Adrenal gland (tissue), 9 donors: ENCODE measurements at regions not wholly inside any gene's neighbourhood (a gene's known extent, or its start where the extent isn't known, plus 50 kb on each side); places are given as distances from the start of the nearest gene placed in this dataset.

Experiments used
- DNase-seq, 7 donors: peaks; one replicate each; pipeline ENCODE4 v3.0.0-alpha.2; 2019 to 2020
- H3K27ac ChIP-seq, 5 donors: fragments of 200-600 bp; sonication (generic) in 4 of 5; 1 replicate in 3 of 5; 2 replicates in 2 of 5; pipeline versions ENCODE4 v1.5.1 to v1.8.0; 2016 to 2020; ENCODE audit warnings: mild to moderate bottlenecking in 1 of 5
- H3K27me3 ChIP-seq: fragments of 200-600 bp; 2 replicates; pipeline ENCODE4 v1.8.0; 2021
- H3K36me3 ChIP-seq, 2 donors: fragments of 200-600 bp; replicated peaks in 1 of 2; 1 replicate in 1 of 2; 2 replicates in 1 of 2; pipeline versions ENCODE4 v1.5.1 to v1.8.0; 2018 to 2022
- H3K4me1 ChIP-seq, 2 donors: fragments of 200-600 bp; replicated peaks in 1 of 2; 1 replicate in 1 of 2; 2 replicates in 1 of 2; pipeline versions ENCODE4 v1.5.1 to v1.8.0; 2018 to 2021
- H3K4me3 ChIP-seq, 4 donors: fragments of 200-600 bp; sonication (generic) in 3 of 4; one replicate each; pipeline ENCODE4 v1.5.1; 2016 to 2018
- H3K9me3 ChIP-seq, 3 donors: fragments of 200-600 bp; sonication (generic) in 1 of 3; replicated peaks in 1 of 3; 1 replicate in 2 of 3; 2 replicates in 1 of 3; pipeline versions ENCODE4 v1.5.1 to v1.8.0; 2016 to 2021
- CTCF ChIP-seq, 6 experiments: fragments of 450-650 bp in 4 of 6; fragments of 200-600 bp in 2 of 6; sonication (generic) in 1 of 6; IDR thresholded peaks; 1 replicate in 5 of 6; 2 replicates in 1 of 6; pipeline versions ENCODE4 v1.5.1 to v1.8.0; 2016 to 2021; ENCODE audit warnings: antibody characterized with exemption in 6 of 6, mild to moderate bottlenecking in 2 of 6, moderate library complexity in 1 of 6
- POLR2A ChIP-seq, 2 donors: fragments of 450-650 bp; IDR thresholded peaks; one replicate each; pipeline ENCODE4 v1.6.1; 2017; ENCODE audit warnings: antibody characterized with exemption in 2 of 2, mild to moderate bottlenecking in 2 of 2, moderate library complexity in 1 of 2
- WGBS, 4 donors: extraction: QIAGEN DNeasy Blood & Tissue Kit in 2 of 4; methylation state at CpG; one replicate each; pipeline versions ENCODE4 v1.1.5 to v1.1.7; 2013 to 2017; 5-methylcytosine and 5-hydroxymethylcytosine counted together
- intact Hi-C, 2 donors: fragments of 100-400 bp; cut with DNase I; formaldehyde crosslinking; loops; one replicate each; pipeline versions ENCODE4 v1.14.1 to v1.15.0; 2022 to 2023
- donor health status: healthy with polysubstance abuse.
- donor health status: Bipolar disorder and iron deficiency.
- donor health status: DM: yes; HTN: yes; CAD: no.
- donor health status: DM: no; HTN: no; CAD: no.
- donor health status: DM: no; HTN: no; CAD: no.

GRCh38 chr5:178808886-178809285, 50.9 kb upstream of the ZNF354B start:
- 51 to 62% (median 57%) methylated on average over 5 of the region's 5 CpGs for WGBS, 4 donors
- intact Hi-C loops = no loop called here
- no peak for TF ChIP-seq POLR2A (IDR thresholded peaks at IDR 0.05)
- TF ChIP-seq CTCF (IDR thresholded peaks at IDR 0.05) = no peak
- no peaks in the 10 kb centered on the region for H3K27me3 ChIP-seq
- no peaks in the 10 kb centered on the region for H3K4me1 ChIP-seq
- H3K27ac ChIP-seq = no peak overlapping the region
- no peak for DNase-seq
- no peak overlapping the region for H3K4me3 ChIP-seq
- H3K36me3 ChIP-seq = no peaks in the 10 kb centered on the region
- H3K9me3 ChIP-seq = no peaks in the 10 kb centered on the region

DNA sequence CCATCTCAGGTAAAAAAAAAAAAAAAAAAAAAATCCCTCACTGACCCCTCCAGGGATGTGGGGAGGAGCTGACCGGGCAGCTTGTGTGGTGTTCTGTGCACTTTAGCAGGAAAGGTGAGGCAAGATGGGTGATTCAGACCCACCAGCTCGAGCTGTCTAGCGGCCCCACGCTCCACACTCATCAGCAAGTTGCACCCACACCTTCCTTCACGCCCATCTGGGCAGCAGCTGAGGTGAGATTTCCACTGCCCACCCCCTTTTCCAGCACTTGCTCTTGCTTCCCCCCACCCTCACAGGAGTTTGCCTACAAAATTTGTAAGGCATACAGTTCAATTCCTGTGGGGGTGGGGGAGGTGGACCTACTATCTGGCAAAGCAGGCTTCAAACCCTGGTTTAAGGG, 58.7 kb upstream of the ZNF354B start:
- no peaks in the 10 kb centered on the region for H3K9me3 ChIP-seq
- TF ChIP-seq POLR2A (IDR thresholded peaks at IDR 0.05) = no peak
- no peak for TF ChIP-seq CTCF (IDR thresholded peaks at IDR 0.05)
- H3K27ac ChIP-seq = no peak overlapping the region
- DNase-seq = no peak
- H3K36me3 ChIP-seq = no peaks in the 10 kb centered on the region
- no peak overlapping the region for H3K4me3 ChIP-seq
- H3K27me3 ChIP-seq = no peaks in the 10 kb centered on the region
- intact Hi-C loops = no loop called here
- 72 to 83% (median 73%) methylated on average over 5 of the region's 5 CpGs for WGBS, 4 donors
- H3K4me1 ChIP-seq = no peaks in the 10 kb centered on the region

- DNase-seq = no peak
- Histone ChIP-seq H3K27ac (no peak overlapping the region), H3K4me1 (no peaks in the 10 kb centered on the region), H3K36me3 (no peaks in the 10 kb centered on the region), H3K9me3 (no peaks in the 10 kb centered on the region), H3K27me3 (no peaks in the 10 kb centered on the region), H3K4me3 (no peak overlapping the region)
- intact Hi-C loops = no loop called here
- no peak for TF ChIP-seq CTCF (IDR thresholded peaks at IDR 0.05)
- TF ChIP-seq POLR2A (IDR thresholded peaks at IDR 0.05) = no peak
- WGBS, 4 donors = 76 to 85% (median 82%) methylated on average over 19 of the region's 19 CpGs
Observed at GRCh38 chr5:178797546-178798440, 62.0 kb upstream of the ZNF354B start.

- H3K27ac ChIP-seq = no peak overlapping the region
- H3K36me3 ChIP-seq = no peaks in the 10 kb centered on the region
- TF ChIP-seq POLR2A (IDR thresholded peaks at IDR 0.05) = no peak
- no peak for TF ChIP-seq CTCF (IDR thresholded peaks at IDR 0.05)
- DNase-seq = no peak
- H3K4me1 ChIP-seq = no peaks in the 10 kb centered on the region
- intact Hi-C loops = no loop called here
- no peak overlapping the region for H3K4me3 ChIP-seq
- WGBS, 4 donors = 76 to 87% (median 81%) methylated on average over 6 to 12 of the region's 12 CpGs
- no peaks in the 10 kb centered on the region for H3K27me3 ChIP-seq
- H3K9me3 ChIP-seq = no peaks in the 10 kb centered on the region
Observed at GRCh38 chr5:178797101-178797521, 62.6 kb upstream of the ZNF354B start.
